ENCODE measurements at regions not wholly inside any gene's neighbourhood (a gene's known extent, or its start where the extent isn't known, plus 50 kb on each side); places are given as distances from the start of the nearest gene placed in this dataset.

GRCh38 chr15:92831655-92832328 lies 68.3 kb upstream of the CHD2 start:
- BruUV-seq (replicated peaks), result no TSS peak
- H4K20me1 ChIP-seq (ENCODE audit: control insufficient read depth, insufficient read depth), result no peaks in the 10 kb centered on the region
- H2AFZ ChIP-seq (ENCODE audit: control insufficient read depth, low read depth, low read length), result peak overlapping the region; percentile 20; the same call in 1 of the 2 replicates
- peak overlapping the region; percentile 95 for H3K27ac ChIP-seq (ENCODE audit: control insufficient read depth, insufficient read depth)
- H3K9me3 ChIP-seq (replicated peaks; ENCODE audit: control insufficient read depth, insufficient read depth, low read length), result no peaks in the 10 kb centered on the region
- in situ Hi-C loops (cut with MboI) (no loop called here), intact Hi-C loops (cut with micrococcal nuclease; ENCODE audit: unreplicated experiment) (loop anchor here (1.0 kb wide), 4 partner anchors 11 to 69 kb away; partner anchors contain the start of gene CHD2)
- CTCF ChIA-PET, result interaction anchor here (0.6 to 4.6 kb wide), 18 partner anchors 10 to 85 kb away, joined by 3 to 54 read pairs (median 6); partner anchors contain the start of gene CHD2
- FAIRE-seq, result peak; percentile 91
- peak overlapping the region; percentile 94 for H3K4me2 ChIP-seq (ENCODE audit: control insufficient read depth, insufficient read depth)
- H3K27me3 ChIP-seq (replicated peaks in 1 of 2; ENCODE audit: control insufficient read depth in 2 of 2, insufficient read depth in 2 of 2, low read length in 1 of 2), result no peaks in the 10 kb centered on the region
- peaks cover 41% of the 10 kb centered on the region for H3K4me1 ChIP-seq (ENCODE audit: control insufficient read depth, insufficient read depth, low read length)
- H3K4me3 ChIP-seq, result peak overlapping the region; percentile 58
- DNase-seq (ENCODE audit: low read depth, low spot score), result peak; percentile 98
- ATAC-seq, result peak; percentile 96
- POLR2A ChIA-PET, result interaction anchor here (1.0 to 6.6 kb wide), 17 partner anchors 8 to 90 kb away, joined by 3 to 134 read pairs (median 12); partner anchors contain the start of gene CHD2
- 1% methylated on average over 10 of the region's 10 CpGs for WGBS (ENCODE audit: insufficient coverage, insufficient replicate concordance, low lambda C conversion rate, missing lambda C conversion rate)
- H3K79me2 ChIP-seq (ENCODE audit: control insufficient read depth, insufficient read depth, low read length), result peaks cover 3% of the 10 kb centered on the region
- SMC1A ChIA-PET (ENCODE audit: uncharacterized antibody, unreplicated experiment), result interaction anchor here (0.8 to 6.8 kb wide), 24 partner anchors 10 to 166 kb away, joined by 3 to 122 read pairs (median 14); partner anchors contain the start of gene CHD2
- peak overlapping the region; percentile 77 for H3K9ac ChIP-seq (ENCODE audit: control insufficient read depth, insufficient read depth, low read length)
- no peaks in the 10 kb centered on the region for H3K36me3 ChIP-seq (ENCODE audit: control insufficient read depth in 2 of 2, insufficient read depth in 2 of 2, low read length in 1 of 2)
- RAD21 ChIA-PET (ENCODE audit: unreplicated experiment), result interaction anchor here (1.0 to 6.2 kb wide), 26 partner anchors 8 to 310 kb away, joined by 3 to 135 read pairs (median 9); partner anchors contain the start of gene CHD2
- TF ChIP-seq, protein P1, sequence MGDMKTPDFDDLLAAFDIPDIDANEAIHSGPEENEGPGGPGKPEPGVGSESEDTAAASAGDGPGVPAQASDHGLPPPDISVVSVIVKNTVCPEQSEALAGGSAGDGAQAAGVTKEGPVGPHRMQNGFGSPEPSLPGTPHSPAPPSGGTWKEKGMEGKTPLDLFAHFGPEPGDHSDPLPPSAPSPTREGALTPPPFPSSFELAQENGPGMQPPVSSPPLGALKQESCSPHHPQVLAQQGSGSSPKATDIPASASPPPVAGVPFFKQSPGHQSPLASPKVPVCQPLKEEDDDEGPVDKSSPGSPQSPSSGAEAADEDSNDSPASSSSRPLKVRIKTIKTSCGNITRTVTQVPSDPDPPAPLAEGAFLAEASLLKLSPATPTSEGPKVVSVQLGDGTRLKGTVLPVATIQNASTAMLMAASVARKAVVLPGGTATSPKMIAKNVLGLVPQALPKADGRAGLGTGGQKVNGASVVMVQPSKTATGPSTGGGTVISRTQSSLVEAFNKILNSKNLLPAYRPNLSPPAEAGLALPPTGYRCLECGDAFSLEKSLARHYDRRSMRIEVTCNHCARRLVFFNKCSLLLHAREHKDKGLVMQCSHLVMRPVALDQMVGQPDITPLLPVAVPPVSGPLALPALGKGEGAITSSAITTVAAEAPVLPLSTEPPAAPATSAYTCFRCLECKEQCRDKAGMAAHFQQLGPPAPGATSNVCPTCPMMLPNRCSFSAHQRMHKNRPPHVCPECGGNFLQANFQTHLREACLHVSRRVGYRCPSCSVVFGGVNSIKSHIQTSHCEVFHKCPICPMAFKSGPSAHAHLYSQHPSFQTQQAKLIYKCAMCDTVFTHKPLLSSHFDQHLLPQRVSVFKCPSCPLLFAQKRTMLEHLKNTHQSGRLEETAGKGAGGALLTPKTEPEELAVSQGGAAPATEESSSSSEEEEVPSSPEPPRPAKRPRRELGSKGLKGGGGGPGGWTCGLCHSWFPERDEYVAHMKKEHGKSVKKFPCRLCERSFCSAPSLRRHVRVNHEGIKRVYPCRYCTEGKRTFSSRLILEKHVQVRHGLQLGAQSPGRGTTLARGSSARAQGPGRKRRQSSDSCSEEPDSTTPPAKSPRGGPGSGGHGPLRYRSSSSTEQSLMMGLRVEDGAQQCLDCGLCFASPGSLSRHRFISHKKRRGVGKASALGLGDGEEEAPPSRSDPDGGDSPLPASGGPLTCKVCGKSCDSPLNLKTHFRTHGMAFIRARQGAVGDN (IDR thresholded peaks at IDR 0.05), result peak; percentile 94
- TF ChIP-seq MXI1 (IDR thresholded peaks at IDR 0.05; ENCODE audit: low read depth, low read length), result peak; percentile 74
- no peak for TF ChIP-seq KAT2A (conservative IDR thresholded peaks at IDR 0.05; ENCODE audit: control insufficient read depth, low read depth, low read length)
- TF ChIP-seq, protein P2, sequence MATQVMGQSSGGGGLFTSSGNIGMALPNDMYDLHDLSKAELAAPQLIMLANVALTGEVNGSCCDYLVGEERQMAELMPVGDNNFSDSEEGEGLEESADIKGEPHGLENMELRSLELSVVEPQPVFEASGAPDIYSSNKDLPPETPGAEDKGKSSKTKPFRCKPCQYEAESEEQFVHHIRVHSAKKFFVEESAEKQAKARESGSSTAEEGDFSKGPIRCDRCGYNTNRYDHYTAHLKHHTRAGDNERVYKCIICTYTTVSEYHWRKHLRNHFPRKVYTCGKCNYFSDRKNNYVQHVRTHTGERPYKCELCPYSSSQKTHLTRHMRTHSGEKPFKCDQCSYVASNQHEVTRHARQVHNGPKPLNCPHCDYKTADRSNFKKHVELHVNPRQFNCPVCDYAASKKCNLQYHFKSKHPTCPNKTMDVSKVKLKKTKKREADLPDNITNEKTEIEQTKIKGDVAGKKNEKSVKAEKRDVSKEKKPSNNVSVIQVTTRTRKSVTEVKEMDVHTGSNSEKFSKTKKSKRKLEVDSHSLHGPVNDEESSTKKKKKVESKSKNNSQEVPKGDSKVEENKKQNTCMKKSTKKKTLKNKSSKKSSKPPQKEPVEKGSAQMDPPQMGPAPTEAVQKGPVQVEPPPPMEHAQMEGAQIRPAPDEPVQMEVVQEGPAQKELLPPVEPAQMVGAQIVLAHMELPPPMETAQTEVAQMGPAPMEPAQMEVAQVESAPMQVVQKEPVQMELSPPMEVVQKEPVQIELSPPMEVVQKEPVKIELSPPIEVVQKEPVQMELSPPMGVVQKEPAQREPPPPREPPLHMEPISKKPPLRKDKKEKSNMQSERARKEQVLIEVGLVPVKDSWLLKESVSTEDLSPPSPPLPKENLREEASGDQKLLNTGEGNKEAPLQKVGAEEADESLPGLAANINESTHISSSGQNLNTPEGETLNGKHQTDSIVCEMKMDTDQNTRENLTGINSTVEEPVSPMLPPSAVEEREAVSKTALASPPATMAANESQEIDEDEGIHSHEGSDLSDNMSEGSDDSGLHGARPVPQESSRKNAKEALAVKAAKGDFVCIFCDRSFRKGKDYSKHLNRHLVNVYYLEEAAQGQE (IDR thresholded peaks at IDR 0.05; ENCODE audit: low read depth, low read length), result 0 out of 2 replicates have a peak, but pooled peaks have one; percentile 24
- TF ChIP-seq POLR2A (IDR thresholded peaks at IDR 0.05; ENCODE audit: low read depth, low read length), result peak; percentile 93
- peak; percentile 52; the same call in 1 of the 2 replicates for TF ChIP-seq CBFB (IDR thresholded peaks at IDR 0.05; ENCODE audit: low read depth)
- peak; percentile 18; the same call in 1 of the 2 replicates for TF ChIP-seq RB1 (IDR thresholded peaks at IDR 0.05; ENCODE audit: borderline replicate concordance)
- TF ChIP-seq NR2F1 (conservative IDR thresholded peaks at IDR 0.05), result peak; percentile 62
- TF ChIP-seq NR2C1 (IDR thresholded peaks at IDR 0.05), result no peak
- TF ChIP-seq CREM (IDR thresholded peaks at IDR 0.05; ENCODE audit: low read depth), result peak; percentile 73
- no peak for TF ChIP-seq SUZ12 (IDR thresholded peaks at IDR 0.05; ENCODE audit: unreplicated experiment)
- TF ChIP-seq SMARCA5 (IDR thresholded peaks at IDR 0.05), result no peak
- TF ChIP-seq, protein P3, sequence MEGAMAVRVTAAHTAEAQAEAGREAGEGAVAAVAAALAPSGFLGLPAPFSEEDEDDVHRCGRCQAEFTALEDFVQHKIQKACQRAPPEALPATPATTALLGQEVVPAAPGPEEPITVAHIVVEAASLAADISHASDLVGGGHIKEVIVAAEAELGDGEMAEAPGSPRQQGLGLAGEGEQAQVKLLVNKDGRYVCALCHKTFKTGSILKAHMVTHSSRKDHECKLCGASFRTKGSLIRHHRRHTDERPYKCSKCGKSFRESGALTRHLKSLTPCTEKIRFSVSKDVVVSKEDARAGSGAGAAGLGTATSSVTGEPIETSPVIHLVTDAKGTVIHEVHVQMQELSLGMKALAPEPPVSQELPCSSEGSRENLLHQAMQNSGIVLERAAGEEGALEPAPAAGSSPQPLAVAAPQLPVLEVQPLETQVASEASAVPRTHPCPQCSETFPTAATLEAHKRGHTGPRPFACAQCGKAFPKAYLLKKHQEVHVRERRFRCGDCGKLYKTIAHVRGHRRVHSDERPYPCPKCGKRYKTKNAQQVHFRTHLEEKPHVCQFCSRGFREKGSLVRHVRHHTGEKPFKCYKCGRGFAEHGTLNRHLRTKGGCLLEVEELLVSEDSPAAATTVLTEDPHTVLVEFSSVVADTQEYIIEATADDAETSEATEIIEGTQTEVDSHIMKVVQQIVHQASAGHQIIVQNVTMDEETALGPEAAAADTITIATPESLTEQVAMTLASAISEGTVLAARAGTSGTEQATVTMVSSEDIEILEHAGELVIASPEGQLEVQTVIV (IDR thresholded peaks at IDR 0.05; ENCODE audit: borderline replicate concordance, partially characterized antibody), result no peak
